Activated CD4-positive, alpha-beta T cell treated with anti-CD3 and anti-CD28 coated beads for 48 hours (primary cell): ENCODE measurements at regions not wholly inside any gene's neighbourhood (a gene's known extent, or its start where the extent isn't known, plus 50 kb on each side); places are given as distances from the start of the nearest gene placed in this dataset.

Source experiments
- DNase-seq: peaks from one replicate; pipeline ENCODE4 v3.0.0-alpha.2; 2020

DNA sequence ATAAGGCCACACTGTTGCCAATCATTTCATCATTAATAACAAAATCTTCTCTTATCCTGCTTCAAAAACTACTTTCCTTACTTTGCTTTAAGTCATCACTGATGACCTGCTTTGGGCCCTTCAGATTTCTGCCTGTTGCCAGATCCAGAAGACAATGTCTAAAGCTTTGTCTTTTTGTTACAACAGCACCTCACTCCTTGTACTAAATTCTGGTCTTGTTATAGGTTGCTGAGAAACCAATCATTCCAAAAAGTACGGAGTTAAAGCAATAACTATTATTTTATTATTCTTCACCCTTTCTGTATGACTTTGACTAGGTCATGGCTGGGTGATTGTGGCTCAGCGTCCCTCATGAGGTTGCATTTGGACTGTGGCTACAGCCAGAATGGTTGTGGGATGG, 633.5 kb downstream of the PTPRU start:
- no peak for DNase-seq

DNA sequence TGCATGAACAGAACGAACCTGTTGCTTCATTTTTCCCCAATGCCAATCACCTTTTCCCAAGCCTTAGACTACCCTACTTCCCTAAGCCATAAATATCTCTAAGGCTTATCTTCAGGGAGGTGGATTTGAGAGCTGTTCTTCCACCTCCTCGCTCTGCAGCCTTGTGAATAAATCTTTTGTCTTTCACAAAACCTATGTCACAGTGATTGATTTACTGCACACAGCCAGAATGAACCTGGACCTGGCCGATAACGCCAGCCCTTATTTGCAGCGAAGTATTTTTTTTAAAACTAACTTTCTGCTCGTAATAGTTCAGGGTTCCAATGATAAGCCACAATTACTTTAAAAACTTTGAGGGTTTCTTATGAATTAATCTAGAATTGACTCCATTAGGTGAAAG, 632.6 kb downstream of the PTPRU start:
- no peak for DNase-seq

DNA sequence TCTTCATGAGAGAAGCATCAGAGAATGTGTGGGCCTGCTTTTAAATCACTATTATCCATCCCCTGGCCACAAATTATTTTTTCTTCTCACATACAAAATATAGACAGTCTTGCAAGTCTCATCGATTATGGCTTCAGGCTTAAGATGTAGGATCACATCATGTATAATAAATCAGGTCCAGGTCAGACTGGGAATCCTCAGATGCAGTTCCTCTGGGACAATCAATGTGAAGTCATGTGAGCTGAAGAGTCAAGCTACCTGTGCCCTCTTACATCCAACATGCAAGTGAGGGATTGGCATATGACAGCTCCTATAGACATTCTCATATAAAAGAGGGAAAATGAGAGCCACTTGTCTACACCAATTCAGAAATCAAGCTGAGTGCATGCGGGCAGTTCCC, 631.8 kb downstream of the PTPRU start:
- no peak for DNase-seq

DNA sequence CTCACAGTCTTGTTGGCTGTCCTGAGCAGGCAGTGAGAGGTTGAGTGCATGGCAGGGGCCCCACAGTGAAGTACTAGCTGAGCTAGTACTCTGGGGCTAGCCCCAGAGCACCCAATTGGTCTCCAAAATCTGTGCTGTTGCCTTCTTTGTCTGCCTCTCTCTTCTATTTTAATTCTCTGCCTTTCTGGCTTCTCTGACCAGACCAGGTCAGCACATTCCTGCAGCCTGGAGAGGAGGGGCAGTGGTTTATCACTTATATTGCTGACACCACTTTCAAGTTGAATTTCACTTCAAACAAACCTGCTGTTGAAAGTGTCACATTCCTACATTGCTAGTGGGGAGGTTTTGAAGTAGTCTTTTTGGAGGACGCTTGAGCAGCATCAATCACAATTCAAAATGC, 628.7 kb downstream of the PTPRU start:
- no peak for DNase-seq

DNA sequence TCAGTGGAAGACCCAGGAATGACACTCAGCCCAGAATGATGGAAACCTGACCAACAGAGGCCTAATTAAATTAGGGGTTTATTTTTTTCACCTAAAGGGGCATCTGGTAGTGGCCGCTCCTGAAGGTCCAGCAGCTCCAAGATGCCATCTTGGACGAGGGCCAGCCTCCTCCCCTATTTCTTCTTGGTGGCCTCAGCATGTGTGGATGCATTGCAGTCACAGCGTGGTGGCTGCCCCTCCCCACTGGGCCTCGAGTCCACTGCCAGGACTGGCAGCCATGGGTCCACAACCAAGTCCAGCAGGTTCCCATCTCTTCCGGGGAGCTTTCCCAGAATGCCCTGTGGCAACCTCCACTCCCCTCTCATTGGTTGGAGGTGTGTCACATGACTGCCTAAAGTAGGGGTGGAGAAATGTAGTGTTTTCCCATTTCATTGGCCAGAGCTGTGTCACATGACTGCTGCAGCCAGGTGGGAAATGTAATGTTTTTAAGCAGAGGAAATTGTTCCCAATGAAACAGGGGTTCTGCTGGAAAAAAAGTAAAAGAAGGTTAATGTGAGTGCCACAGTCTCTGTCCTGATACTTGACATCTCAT, 628.2 kb downstream of the PTPRU start:
- no peak for DNase-seq

DNA sequence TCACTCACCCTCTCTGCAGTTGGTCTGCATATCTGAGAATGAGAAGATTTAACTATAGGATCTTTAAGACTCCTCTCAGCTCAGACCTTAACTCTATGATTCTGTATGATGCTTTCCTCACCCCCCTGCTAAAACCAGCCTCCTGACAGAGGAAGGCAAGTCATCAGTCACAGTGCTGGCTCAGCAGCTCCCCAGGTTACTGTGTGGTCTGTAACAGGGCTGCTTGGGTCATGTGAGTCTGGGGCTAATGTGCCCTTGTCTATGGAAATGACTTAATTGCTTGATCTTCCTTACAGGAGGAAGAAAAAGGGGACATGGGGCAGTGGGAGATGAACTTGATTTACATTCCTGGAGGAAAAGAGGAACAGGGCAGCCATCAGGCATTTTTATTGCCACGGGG, 625.6 kb downstream of the PTPRU start:
- no peak for DNase-seq

DNA sequence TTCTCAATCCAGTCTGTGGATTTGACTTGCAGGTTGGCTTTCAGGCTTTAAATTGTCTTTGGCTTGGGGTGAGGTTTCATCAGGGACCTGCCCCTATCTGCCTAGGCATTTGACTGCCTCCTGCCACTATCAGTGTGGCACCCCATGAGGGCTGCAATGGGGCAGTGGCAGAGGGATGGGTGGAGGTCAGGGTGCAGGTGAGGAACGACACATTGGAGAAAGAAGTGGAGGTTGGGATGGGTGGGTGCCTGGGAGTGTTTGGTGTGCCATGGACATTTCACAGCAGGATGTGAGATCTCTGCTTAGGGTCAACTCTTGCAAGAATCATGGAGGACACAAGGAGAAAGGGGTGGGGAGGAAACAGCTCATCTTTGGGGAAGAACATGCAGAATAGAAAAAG, 625.1 kb downstream of the PTPRU start:
- DNase-seq: no peak

DNA sequence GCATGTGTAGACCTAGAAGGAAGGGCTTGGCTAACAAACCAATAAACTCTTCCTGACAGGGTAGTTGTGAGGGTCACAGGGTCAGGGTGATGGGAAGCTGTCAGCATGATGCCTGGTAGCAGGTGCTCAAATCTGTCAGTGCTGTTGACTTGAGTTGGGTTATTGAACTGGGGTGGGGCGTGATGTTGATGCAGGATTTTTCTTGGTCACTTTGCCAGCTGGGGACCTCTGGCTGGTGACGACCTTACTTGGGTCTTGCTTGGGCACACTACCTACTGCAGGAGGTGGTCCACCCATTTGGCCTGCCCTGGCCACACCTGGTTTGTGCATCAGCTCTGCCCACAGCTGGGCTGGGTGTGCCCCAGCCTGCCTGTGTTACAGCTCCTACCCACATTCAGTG, 624.4 kb downstream of the PTPRU start:
- no peak for DNase-seq

DNA sequence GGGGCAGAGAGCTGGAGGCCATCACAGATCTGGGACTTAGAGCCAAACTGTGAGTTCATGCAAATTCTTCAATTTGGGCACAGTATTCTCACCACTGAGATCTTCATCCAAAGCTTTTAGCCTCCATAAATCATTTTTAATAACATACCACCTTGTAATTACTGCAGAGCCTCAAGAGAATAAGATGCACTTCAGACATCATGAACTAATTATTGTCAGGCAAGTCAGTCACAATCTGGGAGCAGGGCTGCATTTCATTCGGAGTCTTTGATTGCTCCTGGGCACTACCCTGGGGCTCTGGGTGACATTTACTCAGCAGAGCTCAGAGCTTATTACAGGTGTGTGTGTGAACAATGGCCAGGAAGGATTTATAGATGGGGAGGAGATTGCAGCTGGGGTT, 623.7 kb downstream of the PTPRU start:
- no peak for DNase-seq

DNA sequence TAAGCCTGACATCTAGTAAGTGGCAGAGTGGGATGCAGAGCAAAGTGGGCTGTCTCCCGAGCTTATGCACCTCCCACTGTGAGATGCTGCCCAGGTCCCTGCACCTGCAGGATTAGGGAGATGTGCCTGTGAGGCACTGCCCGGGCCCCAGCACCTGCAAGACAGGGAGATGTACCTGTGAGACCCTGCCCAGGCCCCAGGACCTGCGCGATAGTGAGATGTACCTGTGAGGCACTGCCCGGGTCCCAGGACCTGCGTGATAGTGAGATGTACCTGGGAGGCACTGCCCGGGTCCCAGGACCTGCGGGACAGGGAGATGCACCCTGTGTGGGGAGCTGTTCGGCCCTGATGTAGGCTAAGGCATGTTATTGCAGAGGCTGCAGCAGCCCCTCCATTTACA, 622.8 kb downstream of the PTPRU start:
- DNase-seq: no peak

DNA sequence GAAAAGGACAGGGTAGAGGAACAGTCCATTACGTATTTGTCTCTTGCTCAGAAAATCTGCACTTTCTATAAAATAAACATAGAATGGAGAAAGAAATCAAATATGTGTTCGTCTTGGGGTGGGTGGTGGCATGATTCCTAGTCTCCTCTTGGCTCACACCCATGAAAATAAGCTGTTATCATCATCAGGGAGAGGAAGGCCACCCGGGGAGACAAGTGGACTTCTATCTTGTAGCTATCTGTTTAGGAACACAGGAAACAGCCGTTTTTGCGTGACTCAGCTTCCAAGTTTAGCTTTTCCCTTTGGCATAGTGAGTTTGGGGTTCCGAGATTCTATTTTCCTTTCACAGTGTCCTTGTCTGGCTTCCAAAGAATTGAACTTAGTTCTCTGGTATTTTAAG, 622.3 kb downstream of the PTPRU start:
- no peak for DNase-seq

DNA sequence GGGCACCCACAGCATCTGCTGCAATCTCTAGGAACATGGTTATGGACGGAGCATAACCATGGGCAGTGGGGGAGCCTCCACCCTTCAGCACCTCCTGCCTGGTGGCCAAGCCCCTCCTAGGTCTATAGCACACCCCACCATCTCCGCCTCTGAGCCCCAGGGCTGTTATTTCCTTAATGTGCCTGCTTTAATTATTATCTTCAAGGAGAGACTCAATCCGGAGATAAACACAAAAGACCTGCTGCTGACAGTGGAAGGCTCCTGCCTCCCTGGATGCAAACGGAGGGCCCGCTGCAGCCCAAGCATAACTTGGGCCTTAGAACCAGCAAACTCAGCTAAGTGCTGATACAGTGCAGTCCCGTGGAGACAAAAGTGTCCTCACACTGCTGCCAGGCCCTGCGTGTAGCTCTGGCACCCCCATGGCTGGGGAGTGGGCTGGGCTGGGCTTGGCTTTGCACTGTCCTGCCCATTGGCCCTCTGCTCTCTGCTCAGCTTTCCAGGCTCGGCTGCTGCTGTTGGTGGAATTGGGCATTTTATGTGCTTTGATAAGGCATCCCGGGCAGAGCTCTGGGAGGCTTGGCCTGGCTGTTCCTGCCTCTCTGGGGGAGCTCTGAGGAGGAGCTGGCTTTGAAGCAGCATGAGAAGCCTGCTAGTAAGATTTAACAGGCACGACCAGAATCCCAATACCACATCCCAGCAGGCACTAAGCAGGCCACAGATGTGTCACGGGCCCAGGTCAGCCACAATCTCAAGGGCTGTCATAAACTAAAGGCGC, 620.2 kb downstream of the PTPRU start:
- no peak for DNase-seq

DNA sequence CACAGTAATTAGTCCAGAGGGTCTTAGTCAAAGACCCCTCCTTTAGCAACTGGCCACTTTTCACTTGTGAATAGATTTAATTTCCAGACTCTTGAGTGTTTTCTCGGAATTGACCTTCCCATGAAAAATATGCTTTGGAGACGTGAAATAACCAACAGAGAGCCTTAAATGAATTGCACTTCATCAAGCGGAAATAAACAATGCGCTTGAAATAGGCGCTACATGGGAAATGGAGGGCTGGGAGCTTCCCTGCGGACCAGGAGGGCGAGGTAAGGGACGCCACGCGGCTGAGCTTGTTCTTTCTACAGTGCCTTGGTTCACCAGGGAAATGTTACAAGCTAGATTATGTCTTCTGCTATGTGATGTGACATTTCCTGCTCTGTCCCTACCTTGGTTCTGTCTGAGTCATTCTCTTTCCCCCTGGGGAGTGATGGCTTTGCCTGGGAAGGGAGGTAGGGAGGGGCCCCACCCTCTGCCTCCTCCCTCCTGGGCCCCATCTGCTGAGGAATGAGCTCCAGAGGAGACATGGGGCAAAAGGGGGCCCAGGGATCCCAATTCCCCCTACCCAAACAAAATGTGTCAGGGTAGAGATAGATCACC, 619.3 kb downstream of the PTPRU start:
- DNase-seq: no peak

DNA sequence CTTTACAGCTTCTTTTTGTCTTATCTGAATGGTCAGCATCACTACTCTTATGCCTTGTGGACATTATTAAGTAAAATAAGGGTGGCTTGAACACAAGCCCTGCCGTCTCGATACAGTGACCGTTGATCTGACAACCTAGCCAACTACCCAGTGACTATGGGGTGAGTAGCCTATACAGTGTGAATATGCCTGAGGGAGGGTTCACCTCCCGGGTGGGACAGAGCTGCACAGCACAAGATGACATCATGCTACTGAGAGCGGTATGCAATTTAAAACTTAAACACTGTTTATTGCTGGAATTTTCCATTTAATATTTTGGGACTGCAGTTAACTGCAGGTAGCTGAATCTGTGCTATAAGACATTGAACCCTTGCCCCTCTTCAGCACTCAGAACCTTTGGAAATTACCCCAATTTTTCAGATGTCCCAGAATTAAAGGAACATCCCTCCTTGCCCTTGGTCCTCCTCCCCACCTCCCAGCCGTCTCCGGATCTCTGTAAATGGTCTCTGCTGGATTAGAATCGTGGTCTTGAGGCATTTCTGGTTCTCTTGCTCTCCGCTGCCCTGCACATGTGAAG, 618.5 kb downstream of the PTPRU start:
- no peak for DNase-seq

DNA sequence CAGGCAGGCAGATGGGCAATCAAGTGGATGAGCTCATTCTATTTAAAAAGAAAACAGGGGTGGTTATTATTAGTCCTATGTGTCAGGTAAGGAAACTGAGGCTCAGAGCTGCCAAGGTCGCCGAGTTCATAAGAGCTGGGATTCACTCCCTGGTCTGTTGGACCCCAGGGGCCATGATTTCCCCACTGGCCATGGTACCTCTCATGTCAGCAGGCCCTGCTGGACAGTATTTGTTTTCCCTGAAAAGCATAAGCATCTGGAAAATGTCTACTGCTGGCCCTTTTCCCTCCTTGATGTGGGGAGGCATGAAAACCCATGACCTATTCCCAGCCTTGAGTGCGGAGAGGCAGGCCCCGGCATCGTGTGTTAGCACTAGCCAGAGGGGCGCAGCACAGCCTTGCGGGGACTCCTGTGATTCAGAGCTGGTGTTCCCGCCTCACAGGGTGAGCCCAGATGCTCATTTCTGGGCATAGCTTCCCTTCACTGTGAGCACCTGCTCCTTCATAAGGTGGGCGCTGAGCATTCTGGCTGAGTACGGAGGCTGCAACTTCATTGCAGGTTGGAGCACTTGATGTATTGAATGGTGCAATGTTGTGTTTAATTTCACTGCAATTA, 617.5 kb downstream of the PTPRU start:
- no peak for DNase-seq

DNA sequence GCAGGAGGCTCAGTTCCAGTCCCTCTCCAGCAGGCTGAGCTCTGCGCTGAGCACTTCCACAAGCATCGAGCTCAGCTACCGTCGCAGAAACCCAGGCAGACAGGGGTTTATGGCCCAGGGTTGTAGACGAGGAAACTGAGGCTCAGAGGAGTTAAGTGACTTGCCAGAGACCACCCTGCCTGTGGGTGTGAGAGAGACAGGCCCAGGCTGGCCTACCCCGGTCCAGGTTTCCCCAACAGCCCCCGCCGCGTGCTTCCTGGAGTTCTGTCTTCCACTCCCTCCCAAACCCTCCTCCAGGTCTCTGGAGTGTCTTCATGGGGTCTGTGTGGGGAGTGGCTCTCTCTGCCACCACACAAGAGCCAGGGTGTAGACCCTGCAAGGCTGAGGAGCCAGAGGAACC, 615.9 kb downstream of the PTPRU start:
- no peak for DNase-seq

DNA sequence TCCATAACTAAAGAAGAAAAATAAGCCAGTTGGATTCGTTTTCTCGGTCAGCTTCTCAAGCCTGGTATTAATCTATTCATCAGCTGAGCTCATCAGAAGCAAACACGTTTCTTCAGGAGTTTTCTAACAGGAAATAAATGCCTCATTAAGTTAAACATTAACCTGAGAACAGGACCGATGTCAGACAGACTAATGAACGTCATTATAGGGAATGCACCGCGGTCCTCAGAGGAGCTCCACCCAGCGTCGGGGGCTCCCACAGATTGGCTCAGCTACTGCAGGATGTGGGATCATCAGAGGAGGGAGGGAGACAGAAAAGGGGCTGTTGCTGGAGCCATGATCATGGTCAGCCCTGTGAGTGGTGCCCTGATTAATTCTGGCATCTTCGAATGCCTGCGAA, 615.4 kb downstream of the PTPRU start:
- no peak for DNase-seq

DNA sequence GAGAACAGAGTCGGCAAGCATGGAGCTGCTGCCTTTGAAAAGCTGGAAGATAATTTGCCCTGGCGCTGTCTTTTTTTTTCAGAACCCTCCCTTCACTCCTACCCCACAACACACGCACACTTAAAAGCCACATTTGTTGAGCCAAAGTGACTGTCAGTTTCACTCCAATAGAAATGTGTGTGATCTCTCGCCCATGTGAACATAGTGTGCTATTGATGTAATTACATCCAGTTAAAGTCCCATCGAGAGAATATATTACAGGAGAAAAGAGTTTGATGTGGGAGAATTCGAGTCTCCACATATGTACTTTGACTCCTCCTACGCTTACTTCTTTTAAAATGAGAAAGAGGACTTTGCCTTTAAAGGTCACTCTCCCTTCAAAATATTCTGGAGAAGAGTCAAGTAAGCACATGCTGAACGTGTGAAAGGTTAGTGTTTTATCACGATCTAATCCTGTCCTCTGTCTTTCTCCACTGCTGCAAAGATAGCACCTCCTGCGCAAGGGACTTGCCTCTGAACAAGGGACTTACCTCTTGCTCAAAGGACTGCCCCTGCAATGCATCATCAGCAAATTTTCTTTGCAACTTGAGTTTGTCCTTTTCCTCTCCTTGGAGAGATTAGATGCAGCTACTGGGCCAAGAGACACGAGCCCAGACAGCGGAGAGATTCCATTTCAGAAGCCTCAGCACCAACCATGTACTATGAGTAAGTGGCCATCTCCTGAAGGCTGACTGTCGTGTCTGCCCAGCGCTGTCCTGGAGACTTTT, 613.9 kb downstream of the PTPRU start:
- DNase-seq: no peak

DNA sequence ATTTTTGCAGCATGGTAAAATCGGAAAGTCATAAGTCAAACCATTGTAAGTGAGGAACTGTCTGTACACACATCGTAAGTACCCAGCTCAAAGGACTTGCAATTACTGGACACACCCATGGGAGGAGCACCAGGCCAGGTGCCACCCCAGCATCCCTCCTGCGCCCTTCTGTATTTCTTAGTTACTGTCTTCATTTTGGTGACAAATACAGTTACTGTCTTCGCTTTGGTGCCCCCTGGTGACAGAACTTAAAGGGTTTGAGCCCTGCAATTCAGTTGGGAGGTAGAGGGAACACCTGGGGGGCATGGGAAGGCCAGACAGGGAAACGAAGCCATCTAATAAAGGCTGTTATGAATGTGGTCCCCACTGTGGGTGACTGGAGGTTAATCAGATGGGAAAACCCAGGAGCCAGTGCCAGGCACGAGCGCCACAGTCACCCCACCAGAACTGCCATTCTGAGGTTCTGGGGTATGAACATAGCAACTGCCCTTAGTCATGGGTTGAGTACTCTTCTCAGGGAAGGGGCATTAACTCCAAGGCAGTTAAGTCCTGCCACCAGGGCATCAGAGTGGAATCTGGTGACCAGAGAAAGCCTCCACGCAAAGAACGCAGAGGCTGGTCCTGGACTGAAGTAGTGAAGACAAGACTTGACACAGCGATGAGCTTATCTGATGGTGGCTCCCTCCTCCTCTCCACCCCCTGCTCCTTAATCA, 612.9 kb downstream of the PTPRU start:
- DNase-seq: peak; percentile 64

DNA sequence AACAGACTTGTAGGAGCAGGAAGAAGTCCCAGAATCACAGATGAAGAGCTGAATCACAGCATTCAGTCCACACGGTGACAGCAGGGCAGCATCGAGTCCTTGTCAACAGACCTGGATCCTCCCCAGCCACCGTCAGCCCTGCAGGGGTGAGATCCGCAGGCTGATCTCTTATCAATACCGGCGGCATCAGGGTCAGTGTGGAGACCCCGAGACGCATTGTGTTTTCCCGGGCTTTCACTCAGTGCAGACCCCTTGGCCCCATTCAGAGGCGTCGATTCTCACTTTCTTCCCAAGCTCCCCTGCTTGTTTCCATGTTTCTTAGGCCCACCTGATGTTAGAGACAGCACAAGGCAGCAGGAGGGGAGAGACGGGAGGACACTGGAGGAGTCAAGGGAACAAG, 609.6 kb downstream of the PTPRU start:
- DNase-seq: no peak

DNA sequence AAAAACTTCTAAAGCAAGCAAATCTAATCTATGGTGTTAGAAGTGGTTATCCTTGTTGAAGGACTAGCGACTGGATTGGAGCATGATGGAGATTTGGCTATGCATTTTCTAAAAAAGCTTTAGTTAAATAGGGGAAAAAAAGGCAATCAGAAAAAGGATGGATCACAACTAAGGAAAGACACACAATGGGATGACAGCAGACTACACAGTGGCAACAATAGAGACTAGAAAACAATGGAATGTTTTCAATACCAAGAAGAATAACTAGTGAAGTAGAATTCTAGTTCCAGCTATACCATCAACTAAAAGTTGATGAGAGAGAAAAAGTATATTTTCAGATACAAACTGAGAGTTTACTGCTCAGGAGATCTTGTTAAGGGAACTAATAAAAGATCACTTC, 605.8 kb downstream of the PTPRU start:
- no peak for DNase-seq

DNA sequence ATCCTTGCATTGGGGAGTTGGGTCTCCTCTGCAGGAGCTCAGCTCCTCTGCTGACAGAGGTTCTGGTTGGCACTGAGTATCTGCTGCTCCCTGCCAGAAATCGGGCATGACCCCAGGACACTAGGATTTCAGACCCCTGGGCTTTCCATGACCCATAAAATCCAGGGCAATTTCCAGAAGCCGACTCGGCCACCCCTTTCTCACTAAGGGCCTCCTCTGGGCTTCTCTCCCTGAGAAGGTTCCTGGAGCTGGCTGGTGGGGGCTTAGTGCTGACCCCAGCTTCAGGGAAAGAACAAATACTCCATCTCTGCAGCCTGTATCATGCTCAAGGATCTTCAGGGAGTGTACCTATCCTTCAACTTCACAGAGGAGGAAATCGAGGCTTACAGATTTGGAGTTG, 603.4 kb downstream of the PTPRU start:
- DNase-seq: no peak
